ENCODE measurements at regions not wholly inside any gene's neighbourhood (a gene's known extent, or its start where the extent isn't known, plus 50 kb on each side); places are given as distances from the start of the nearest gene placed in this dataset.

DNA sequence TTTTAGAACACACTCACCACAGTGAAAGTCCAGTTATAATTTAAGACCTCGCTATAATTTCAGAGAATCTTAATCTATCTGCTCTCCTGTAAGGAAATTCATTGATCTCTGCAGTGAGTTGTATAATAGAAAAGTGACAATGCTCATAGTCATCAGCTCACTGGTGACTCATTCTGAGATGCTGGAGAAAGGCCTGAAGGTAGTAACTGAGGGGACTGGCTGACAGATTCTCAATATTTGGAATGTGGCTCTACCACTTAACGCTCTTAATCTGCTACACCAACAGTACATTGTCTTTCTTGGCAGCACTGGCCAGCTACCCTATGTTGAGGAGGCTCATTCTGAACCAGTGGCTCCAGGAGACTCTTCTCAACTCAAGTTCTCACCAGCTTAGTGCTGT, 246.1 kb downstream of the RPRM start:
- intact Hi-C loops (cut with micrococcal nuclease; ENCODE audit: unreplicated experiment) (no loop called here), in situ Hi-C loops (cut with HindIII; ENCODE audit: extremely low pct_ligation_motif_present, low pct_unique_long_range_greater_than_20kb) (no loop called here)
- no peak overlapping the region for H3K27ac ChIP-seq (ENCODE audit: extremely low read length, insufficient read depth, low read length)
- ATAC-seq (no peak), FAIRE-seq (no peak), DNase-seq (ENCODE audit: low spot score) (no peak)
- H4K20me1 ChIP-seq (ENCODE audit: insufficient read depth, low read length), result no peaks in the 10 kb centered on the region
- H2AFZ ChIP-seq (ENCODE audit: low read length), result no peak overlapping the region
- no peaks in the 10 kb centered on the region for H3K79me2 ChIP-seq (ENCODE audit: insufficient read depth, low read length)
- BruUV-seq (replicated peaks), result no TSS peak
- POLR2A ChIA-PET, result no interaction called here
- H3K36me3 ChIP-seq (replicated peaks in 1 of 2; ENCODE audit: control insufficient read depth in 1 of 2, insufficient read depth in 2 of 2, low read length in 2 of 2), result no peaks in the 10 kb centered on the region
- no peaks in the 10 kb centered on the region for H3K4me1 ChIP-seq (ENCODE audit: insufficient read depth, low read length)
- H3K4me2 ChIP-seq (ENCODE audit: low read depth, low read length), result no peak overlapping the region
- H3K27me3 ChIP-seq (ENCODE audit: control insufficient read depth in 1 of 2, insufficient read depth in 2 of 2, low read length in 2 of 2), result no peaks in the 10 kb centered on the region
- H3K9ac ChIP-seq (ENCODE audit: insufficient read depth, low read depth, low read length), result no peak overlapping the region
- H3K9me3 ChIP-seq (ENCODE audit: low read length), result no peaks in the 10 kb centered on the region
- CTCF ChIA-PET (ENCODE audit: low intra/inter-chr PET ratio, low total read pairs), result no interaction called here
- WGBS (ENCODE audit: low lambda C conversion rate), result 14% methylated on average over 1 of the region's 2 CpGs
- H3K4me3 ChIP-seq (replicated peaks in 1 of 3; ENCODE audit: insufficient read depth in 1 of 3, low read depth in 2 of 3, low read length in 3 of 3), result no peak overlapping the region
- no peak for TF ChIP-seq ZBTB20 (CRISPR knock-in tag; IDR thresholded peaks at IDR 0.05; ENCODE audit: borderline replicate concordance, low read depth)
- no peak for TF ChIP-seq PITX1 (CRISPR knock-in tag; IDR thresholded peaks at IDR 0.05)
- TF ChIP-seq FOSL1 (CRISPR knock-in tag; IDR thresholded peaks at IDR 0.05; ENCODE audit: borderline replicate concordance), result no peak
- TF ChIP-seq, protein P1, sequence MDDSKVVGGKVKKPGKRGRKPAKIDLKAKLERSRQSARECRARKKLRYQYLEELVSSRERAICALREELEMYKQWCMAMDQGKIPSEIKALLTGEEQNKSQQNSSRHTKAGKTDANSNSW (CRISPR knock-in tag; IDR thresholded peaks at IDR 0.05; ENCODE audit: borderline replicate concordance), result no peak
- TF ChIP-seq, protein P2, sequence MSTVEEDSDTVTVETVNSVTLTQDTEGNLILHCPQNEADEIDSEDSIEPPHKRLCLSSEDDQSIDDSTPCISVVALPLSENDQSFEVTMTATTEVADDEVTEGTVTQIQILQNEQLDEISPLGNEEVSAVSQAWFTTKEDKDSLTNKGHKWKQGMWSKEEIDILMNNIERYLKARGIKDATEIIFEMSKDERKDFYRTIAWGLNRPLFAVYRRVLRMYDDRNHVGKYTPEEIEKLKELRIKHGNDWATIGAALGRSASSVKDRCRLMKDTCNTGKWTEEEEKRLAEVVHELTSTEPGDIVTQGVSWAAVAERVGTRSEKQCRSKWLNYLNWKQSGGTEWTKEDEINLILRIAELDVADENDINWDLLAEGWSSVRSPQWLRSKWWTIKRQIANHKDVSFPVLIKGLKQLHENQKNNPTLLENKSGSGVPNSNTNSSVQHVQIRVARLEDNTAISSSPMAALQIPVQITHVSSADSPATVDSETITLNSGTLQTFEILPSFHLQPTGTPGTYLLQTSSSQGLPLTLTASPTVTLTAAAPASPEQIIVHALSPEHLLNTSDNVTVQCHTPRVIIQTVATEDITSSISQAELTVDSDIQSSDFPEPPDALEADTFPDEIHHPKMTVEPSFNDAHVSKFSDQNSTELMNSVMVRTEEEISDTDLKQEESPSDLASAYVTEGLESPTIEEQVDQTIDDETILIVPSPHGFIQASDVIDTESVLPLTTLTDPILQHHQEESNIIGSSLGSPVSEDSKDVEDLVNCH (CRISPR knock-in tag; IDR thresholded peaks at IDR 0.05), result no peak
- TF ChIP-seq GTF2F1 (IDR thresholded peaks at IDR 0.05; ENCODE audit: low read length), result no peak
- TF ChIP-seq HHEX (CRISPR knock-in tag; IDR thresholded peaks at IDR 0.05), result no peak
- TF ChIP-seq, protein P3, sequence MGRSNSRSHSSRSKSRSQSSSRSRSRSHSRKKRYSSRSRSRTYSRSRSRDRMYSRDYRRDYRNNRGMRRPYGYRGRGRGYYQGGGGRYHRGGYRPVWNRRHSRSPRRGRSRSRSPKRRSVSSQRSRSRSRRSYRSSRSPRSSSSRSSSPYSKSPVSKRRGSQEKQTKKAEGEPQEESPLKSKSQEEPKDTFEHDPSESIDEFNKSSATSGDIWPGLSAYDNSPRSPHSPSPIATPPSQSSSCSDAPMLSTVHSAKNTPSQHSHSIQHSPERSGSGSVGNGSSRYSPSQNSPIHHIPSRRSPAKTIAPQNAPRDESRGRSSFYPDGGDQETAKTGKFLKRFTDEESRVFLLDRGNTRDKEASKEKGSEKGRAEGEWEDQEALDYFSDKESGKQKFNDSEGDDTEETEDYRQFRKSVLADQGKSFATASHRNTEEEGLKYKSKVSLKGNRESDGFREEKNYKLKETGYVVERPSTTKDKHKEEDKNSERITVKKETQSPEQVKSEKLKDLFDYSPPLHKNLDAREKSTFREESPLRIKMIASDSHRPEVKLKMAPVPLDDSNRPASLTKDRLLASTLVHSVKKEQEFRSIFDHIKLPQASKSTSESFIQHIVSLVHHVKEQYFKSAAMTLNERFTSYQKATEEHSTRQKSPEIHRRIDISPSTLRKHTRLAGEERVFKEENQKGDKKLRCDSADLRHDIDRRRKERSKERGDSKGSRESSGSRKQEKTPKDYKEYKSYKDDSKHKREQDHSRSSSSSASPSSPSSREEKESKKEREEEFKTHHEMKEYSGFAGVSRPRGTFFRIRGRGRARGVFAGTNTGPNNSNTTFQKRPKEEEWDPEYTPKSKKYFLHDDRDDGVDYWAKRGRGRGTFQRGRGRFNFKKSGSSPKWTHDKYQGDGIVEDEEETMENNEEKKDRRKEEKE (IDR thresholded peaks at IDR 0.05), result no peak
- no peak for TF ChIP-seq ZNF83 (CRISPR knock-in tag; IDR thresholded peaks at IDR 0.05; ENCODE audit: borderline replicate concordance)
- TF ChIP-seq, protein P4, sequence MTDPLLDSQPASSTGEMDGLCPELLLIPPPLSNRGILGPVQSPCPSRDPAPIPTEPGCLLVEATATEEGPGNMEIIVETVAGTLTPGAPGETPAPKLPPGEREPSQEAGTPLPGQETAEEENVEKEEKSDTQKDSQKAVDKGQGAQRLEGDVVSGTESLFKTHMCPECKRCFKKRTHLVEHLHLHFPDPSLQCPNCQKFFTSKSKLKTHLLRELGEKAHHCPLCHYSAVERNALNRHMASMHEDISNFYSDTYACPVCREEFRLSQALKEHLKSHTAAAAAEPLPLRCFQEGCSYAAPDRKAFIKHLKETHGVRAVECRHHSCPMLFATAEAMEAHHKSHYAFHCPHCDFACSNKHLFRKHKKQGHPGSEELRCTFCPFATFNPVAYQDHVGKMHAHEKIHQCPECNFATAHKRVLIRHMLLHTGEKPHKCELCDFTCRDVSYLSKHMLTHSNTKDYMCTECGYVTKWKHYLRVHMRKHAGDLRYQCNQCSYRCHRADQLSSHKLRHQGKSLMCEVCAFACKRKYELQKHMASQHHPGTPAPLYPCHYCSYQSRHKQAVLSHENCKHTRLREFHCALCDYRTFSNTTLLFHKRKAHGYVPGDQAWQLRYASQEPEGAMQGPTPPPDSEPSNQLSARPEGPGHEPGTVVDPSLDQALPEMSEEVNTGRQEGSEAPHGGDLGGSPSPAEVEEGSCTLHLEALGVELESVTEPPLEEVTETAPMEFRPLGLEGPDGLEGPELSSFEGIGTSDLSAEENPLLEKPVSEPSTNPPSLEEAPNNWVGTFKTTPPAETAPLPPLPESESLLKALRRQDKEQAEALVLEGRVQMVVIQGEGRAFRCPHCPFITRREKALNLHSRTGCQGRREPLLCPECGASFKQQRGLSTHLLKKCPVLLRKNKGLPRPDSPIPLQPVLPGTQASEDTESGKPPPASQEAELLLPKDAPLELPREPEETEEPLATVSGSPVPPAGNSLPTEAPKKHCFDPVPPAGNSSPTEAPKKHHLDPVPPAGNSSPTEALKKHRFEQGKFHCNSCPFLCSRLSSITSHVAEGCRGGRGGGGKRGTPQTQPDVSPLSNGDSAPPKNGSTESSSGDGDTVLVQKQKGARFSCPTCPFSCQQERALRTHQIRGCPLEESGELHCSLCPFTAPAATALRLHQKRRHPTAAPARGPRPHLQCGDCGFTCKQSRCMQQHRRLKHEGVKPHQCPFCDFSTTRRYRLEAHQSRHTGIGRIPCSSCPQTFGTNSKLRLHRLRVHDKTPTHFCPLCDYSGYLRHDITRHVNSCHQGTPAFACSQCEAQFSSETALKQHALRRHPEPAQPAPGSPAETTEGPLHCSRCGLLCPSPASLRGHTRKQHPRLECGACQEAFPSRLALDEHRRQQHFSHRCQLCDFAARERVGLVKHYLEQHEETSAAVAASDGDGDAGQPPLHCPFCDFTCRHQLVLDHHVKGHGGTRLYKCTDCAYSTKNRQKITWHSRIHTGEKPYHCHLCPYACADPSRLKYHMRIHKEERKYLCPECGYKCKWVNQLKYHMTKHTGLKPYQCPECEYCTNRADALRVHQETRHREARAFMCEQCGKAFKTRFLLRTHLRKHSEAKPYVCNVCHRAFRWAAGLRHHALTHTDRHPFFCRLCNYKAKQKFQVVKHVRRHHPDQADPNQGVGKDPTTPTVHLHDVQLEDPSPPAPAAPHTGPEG (CRISPR knock-in tag; IDR thresholded peaks at IDR 0.05), result no peak
- TF ChIP-seq, protein P5, sequence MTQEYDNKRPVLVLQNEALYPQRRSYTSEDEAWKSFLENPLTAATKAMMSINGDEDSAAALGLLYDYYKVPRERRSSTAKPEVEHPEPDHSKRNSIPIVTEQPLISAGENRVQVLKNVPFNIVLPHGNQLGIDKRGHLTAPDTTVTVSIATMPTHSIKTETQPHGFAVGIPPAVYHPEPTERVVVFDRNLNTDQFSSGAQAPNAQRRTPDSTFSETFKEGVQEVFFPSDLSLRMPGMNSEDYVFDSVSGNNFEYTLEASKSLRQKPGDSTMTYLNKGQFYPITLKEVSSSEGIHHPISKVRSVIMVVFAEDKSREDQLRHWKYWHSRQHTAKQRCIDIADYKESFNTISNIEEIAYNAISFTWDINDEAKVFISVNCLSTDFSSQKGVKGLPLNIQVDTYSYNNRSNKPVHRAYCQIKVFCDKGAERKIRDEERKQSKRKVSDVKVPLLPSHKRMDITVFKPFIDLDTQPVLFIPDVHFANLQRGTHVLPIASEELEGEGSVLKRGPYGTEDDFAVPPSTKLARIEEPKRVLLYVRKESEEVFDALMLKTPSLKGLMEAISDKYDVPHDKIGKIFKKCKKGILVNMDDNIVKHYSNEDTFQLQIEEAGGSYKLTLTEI (CRISPR knock-in tag; conservative IDR thresholded peaks at IDR 0.05), result no peak

Measured in HepG2 (cell line).